ENCODE measurements at regions not wholly inside any gene's neighbourhood (a gene's known extent, or its start where the extent isn't known, plus 50 kb on each side); places are given as distances from the start of the nearest gene placed in this dataset.
"Not testable (repeated sequence)": the region's sequence is repeated elsewhere in the genome, so short reads cannot be mapped to it uniquely, and the experiment has no call there.

- DNase-seq = peak; percentile 17
These were observed 237.5 kb upstream of the ANXA10 start for GRCh38 chr4:167854881-167855280.

- not testable (repeated sequence) for DNase-seq
These were observed 234.2 kb upstream of the ANXA10 start for GRCh38 chr4:167858127-167858526.

GRCh38 chr4:167867191-167867590 is 225.1 kb upstream of the ANXA10 start:
- DNase-seq = no peak

- peak; percentile 52 for DNase-seq
These were observed 224.2 kb upstream of the ANXA10 start for GRCh38 chr4:167868163-167868562.

- peak; percentile 55 for DNase-seq
These were observed 218.8 kb upstream of the ANXA10 start for GRCh38 chr4:167873496-167873895.

GRCh38 chr4:167876091-167876490 is 216.2 kb upstream of the ANXA10 start:
- DNase-seq = not testable (repeated sequence)

- DNase-seq = not testable (repeated sequence)
These were observed 214.5 kb upstream of the ANXA10 start for GRCh38 chr4:167877826-167878225.

GRCh38 chr4:167883266-167883665 is 209.1 kb upstream of the ANXA10 start:
- peak; percentile 47 for DNase-seq

GRCh38 chr4:167885071-167885470 is 207.3 kb upstream of the ANXA10 start:
- DNase-seq = no peak

GRCh38 chr4:167885872-167886271 is 206.5 kb upstream of the ANXA10 start:
- DNase-seq = no peak

- DNase-seq = no peak
These were observed 204.6 kb upstream of the ANXA10 start for GRCh38 chr4:167887726-167888125.

GRCh38 chr4:167890226-167890625 is 202.1 kb upstream of the ANXA10 start:
- no peak for DNase-seq

- DNase-seq = no peak
These were observed 198.8 kb upstream of the ANXA10 start for GRCh38 chr4:167893531-167893930.

- DNase-seq = not testable (repeated sequence)
These were observed 196.1 kb upstream of the ANXA10 start for GRCh38 chr4:167896260-167896659.

GRCh38 chr4:167897116-167897515 is 195.2 kb upstream of the ANXA10 start:
- DNase-seq = peak; percentile 66

- peak; percentile 59 for DNase-seq
These were observed 189.0 kb upstream of the ANXA10 start for GRCh38 chr4:167903291-167903721.

GRCh38 chr4:167906851-167907250 is 185.5 kb upstream of the ANXA10 start:
- DNase-seq = no peak

- no peak for DNase-seq
These were observed 183.5 kb upstream of the ANXA10 start for GRCh38 chr4:167908816-167909215.

- DNase-seq = not testable (repeated sequence)
These were observed 179.8 kb upstream of the ANXA10 start for GRCh38 chr4:167912535-167912934.

GRCh38 chr4:167918077-167918476 is 174.3 kb upstream of the ANXA10 start:
- no peak for DNase-seq

- DNase-seq = no peak
These were observed 162.2 kb upstream of the ANXA10 start for GRCh38 chr4:167930166-167930565.

GRCh38 chr4:167934216-167934615 is 158.1 kb upstream of the ANXA10 start:
- no peak for DNase-seq

GRCh38 chr4:167939863-167940616 is 152.3 kb upstream of the ANXA10 start:
- DNase-seq = no peak

GRCh38 chr4:167943872-167944505 is 148.3 kb upstream of the ANXA10 start:
- DNase-seq = no peak
